H1 (cell line): ENCODE measurements at regions not wholly inside any gene's neighbourhood (a gene's known extent, or its start where the extent isn't known, plus 50 kb on each side); places are given as distances from the start of the nearest gene placed in this dataset.

Experiments used
- CTCF ChIA-PET: fragments of 300-600 bp; sonication (Branson Sonifier 250); formaldehyde crosslinking; loops from one replicate; lab custom pipeline; 2021; ENCODE audit not compliant: partially characterized antibody; lab: Charles Lee
- POLR2A ChIA-PET: fragments of 300-600 bp; sonication (Branson Sonifier 250); formaldehyde crosslinking; loops from one replicate; lab custom pipeline; 2021; ENCODE audit warnings: inconsistent platforms; ENCODE audit not compliant: partially characterized antibody; lab: Charles Lee
- DNase-seq, 2 experiments: peaks; one replicate each; pipeline versions ENCODE4 v3.0.0 to v3.0.0-alpha.2; 2010 to 2022; ENCODE audit warnings: low spot score in 2 of 2, low read depth in 1 of 2, mixed read lengths in 1 of 2
- FAIRE-seq: peaks from 2 replicates; lab custom pipeline; 2011; peaks lifted over from hg19 to GRCh38; lab: Jason Lieb, UNC
- H2AFZ ChIP-seq: 2 replicates; pipeline ENCODE4 v1.8.1; 2012; ENCODE audit warnings: low read length, inconsistent platforms
- H2AK5ac ChIP-seq: 2 replicates; pipeline ENCODE4 v1.6.1; 2013; ENCODE audit warnings: low read depth, low read length
- H2BK120ac ChIP-seq: replicated peaks from 2 replicates; pipeline ENCODE3; 2013; ENCODE audit warnings: low read depth, low read length, inconsistent platforms
- H2BK12ac ChIP-seq: 2 replicates; pipeline ENCODE4 v1.6.1; 2013; ENCODE audit warnings: low read depth, low read length
- H2BK15ac ChIP-seq: 2 replicates; pipeline ENCODE4 v1.6.1; 2013; ENCODE audit warnings: low read length
- H2BK20ac ChIP-seq: 2 replicates; pipeline ENCODE4 v1.6.1; 2013; ENCODE audit warnings: low read length
- H2BK5ac ChIP-seq: 2 replicates; pipeline ENCODE4 v1.6.1; 2013; ENCODE audit warnings: low read depth, low read length
- H3K14ac ChIP-seq: 2 replicates; pipeline ENCODE4 v1.6.1; 2013; ENCODE audit warnings: inconsistent platforms; ENCODE audit not compliant: insufficient read length
- H3K18ac ChIP-seq: 2 replicates; pipeline ENCODE4 v1.6.1; 2013; ENCODE audit warnings: low read length; ENCODE audit errors: extremely low read depth
- H3K23ac ChIP-seq: 2 replicates; pipeline ENCODE4 v1.6.1; 2013; ENCODE audit warnings: inconsistent platforms; ENCODE audit not compliant: insufficient read length
- H3K23me2 ChIP-seq: 2 replicates; pipeline ENCODE4 v1.6.1; 2013; ENCODE audit warnings: low read depth, low read length
- H3K27ac ChIP-seq: 2 replicates; pipeline ENCODE4 v1.6.1; 2011; ENCODE audit warnings: low read depth, low read length, inconsistent platforms
- H3K27me3 ChIP-seq, 4 experiments: replicated peaks in 1 of 4; 1 replicate in 1 of 4; 2 replicates in 3 of 4; pipeline versions ENCODE4 v1.6.1 to v1.8.1; 2011 to 2013; ENCODE audit warnings: low read length in 3 of 4, mild to moderate bottlenecking in 3 of 4, inconsistent platforms in 2 of 4, mixed read lengths in 2 of 4, moderate library complexity in 1 of 4; ENCODE audit not compliant: control insufficient read depth in 3 of 4, insufficient read depth in 3 of 4; ENCODE audit errors: extremely low read depth in 1 of 4
- H3K36me3 ChIP-seq, 4 experiments: 2 replicates each; pipeline versions ENCODE4 v1.6.1 to v1.8.1; 2011 to 2013; ENCODE audit warnings: mild to moderate bottlenecking in 4 of 4, low read length in 3 of 4, moderate library complexity in 2 of 4, control low read depth in 1 of 4, inconsistent platforms in 1 of 4; ENCODE audit not compliant: insufficient read depth in 4 of 4, control insufficient read depth in 2 of 4
- H3K4ac ChIP-seq: replicated peaks from 2 replicates; pipeline ENCODE3; 2013; ENCODE audit warnings: low read length, low read depth, mixed read lengths, inconsistent platforms; ENCODE audit not compliant: insufficient read length
- H3K4me1 ChIP-seq, 4 experiments: replicated peaks in 1 of 4; 1 replicate in 1 of 4; 2 replicates in 3 of 4; pipeline versions ENCODE4 v1.6.1 to v1.8.1; 2011 to 2013; ENCODE audit warnings: low read length in 3 of 4, inconsistent platforms in 2 of 4, mixed read lengths in 1 of 4; ENCODE audit not compliant: insufficient read depth in 4 of 4, control insufficient read depth in 3 of 4
- H3K4me2 ChIP-seq, 2 experiments: 2 replicates each; pipeline versions ENCODE4 v1.6.1 to v1.8.1; 2011 to 2013; ENCODE audit warnings: low read depth in 2 of 2, low read length in 2 of 2, control low read depth in 1 of 2, inconsistent platforms in 1 of 2, mild to moderate bottlenecking in 1 of 2; ENCODE audit not compliant: insufficient read depth in 1 of 2
- H3K4me3 ChIP-seq, 4 experiments: fragments of 200-600, 300-600 bp in 1 of 4; sonication (generic), shearing (Covaris generic), sonication (Bioruptor Twin) in 1 of 4; 2 replicates each; pipeline versions ENCODE4 v1.5.1 to v1.8.1; 2011 to 2016; ENCODE audit warnings: low read length in 4 of 4, low read depth in 3 of 4, control low read depth in 2 of 4, inconsistent platforms in 2 of 4, mild to moderate bottlenecking in 2 of 4, mixed read lengths in 1 of 4, moderate library complexity in 1 of 4; ENCODE audit not compliant: insufficient read depth in 2 of 4; ENCODE audit errors: extremely low read depth in 1 of 4
- H3K56ac ChIP-seq: replicated peaks from 2 replicates; pipeline ENCODE3; 2013; ENCODE audit warnings: low read depth, mild to moderate bottlenecking, mixed read lengths, low read length, inconsistent platforms; ENCODE audit not compliant: insufficient read length
- H3K79me1 ChIP-seq: 2 replicates; pipeline ENCODE4 v1.6.1; 2013; ENCODE audit warnings: low read depth, low read length, control low read depth
- H3K79me2 ChIP-seq, 2 experiments: 2 replicates each; pipeline versions ENCODE4 v1.6.1 to v1.8.1; 2012 to 2013; ENCODE audit warnings: low read length in 2 of 2, mild to moderate bottlenecking in 2 of 2, inconsistent platforms in 1 of 2; ENCODE audit not compliant: insufficient read depth in 2 of 2, control insufficient read depth in 1 of 2
- H3K9ac ChIP-seq, 4 experiments: replicated peaks in 1 of 4; 1 replicate in 1 of 4; 2 replicates in 3 of 4; pipeline versions ENCODE4 v1.6.1 to v1.8.1; 2011 to 2013; ENCODE audit warnings: low read depth in 3 of 4, low read length in 3 of 4, control low read depth in 2 of 4, mild to moderate bottlenecking in 2 of 4, moderate library complexity in 2 of 4, inconsistent platforms in 1 of 4; ENCODE audit errors: extremely low read depth in 1 of 4
- H3K9me3 ChIP-seq, 2 experiments: 2 replicates each; pipeline versions ENCODE4 v1.6.1 to v1.8.1; 2012 to 2013; ENCODE audit warnings: mild to moderate bottlenecking in 2 of 2, moderate library complexity in 2 of 2, control low read depth in 1 of 2, inconsistent platforms in 1 of 2, low read depth in 1 of 2, low read length in 1 of 2, mixed read lengths in 1 of 2; ENCODE audit not compliant: insufficient read depth in 2 of 2
- H4K20me1 ChIP-seq, 2 experiments: replicated peaks in 1 of 2; 2 replicates each; pipeline versions ENCODE3 to v1.8.1; 2011 to 2013; ENCODE audit warnings: inconsistent platforms in 2 of 2, low read length in 2 of 2, mild to moderate bottlenecking in 1 of 2; ENCODE audit not compliant: insufficient read depth in 2 of 2, control insufficient read depth in 1 of 2
- H4K5ac ChIP-seq: 2 replicates; pipeline ENCODE4 v1.6.1; 2013; ENCODE audit warnings: low read length, low read depth, mixed read lengths, inconsistent platforms; ENCODE audit not compliant: insufficient read length
- H4K8ac ChIP-seq: 2 replicates; pipeline ENCODE4 v1.8.0; 2013; ENCODE audit warnings: mild to moderate bottlenecking, moderate library complexity, low read length, inconsistent platforms; ENCODE audit not compliant: insufficient read depth; ENCODE audit errors: extremely low read depth
- H4K91ac ChIP-seq: replicated peaks from 2 replicates; pipeline ENCODE3; 2013; ENCODE audit warnings: low read length, mixed read lengths, inconsistent platforms; ENCODE audit not compliant: insufficient read length
- ASH2L ChIP-seq: fragments of 200-600, 300-600 bp; sonication (generic); IDR thresholded peaks from one replicate; pipeline ENCODE4 v1.7.1; 2017; ENCODE audit warnings: low read length
- BACH1 ChIP-seq: IDR thresholded peaks from 2 replicates; pipeline ENCODE4 v1.6.1; 2012; ENCODE audit warnings: low read length, improper control_type of control experiment
- CBX5 ChIP-seq: fragments of 300-800, 300-1000 bp; sonication (generic); IDR thresholded peaks from 2 replicates; pipeline ENCODE4 v1.7.1; 2016; ENCODE audit warnings: antibody characterized with exemption, low read length, low read depth
- EGR1 ChIP-seq: IDR thresholded peaks from 2 replicates; pipeline ENCODE4 v1.6.1; 2011; ENCODE audit warnings: low read depth, low read length, borderline replicate concordance
- NANOG ChIP-seq: IDR thresholded peaks from 2 replicates; pipeline ENCODE4 v1.6.1; 2011; ENCODE audit warnings: low read length, low read depth, mild to moderate bottlenecking, inconsistent platforms; ENCODE audit not compliant: insufficient read depth, poor library complexity, severe bottlenecking
- TCF12 ChIP-seq: IDR thresholded peaks from 2 replicates; pipeline ENCODE4 v1.6.1; 2011; ENCODE audit warnings: low read depth, mild to moderate bottlenecking, low read length
- WGBS, 2 experiments: shearing (Covaris generic) in 1 of 2; methylation state at CpG; one replicate each; pipeline versions ENCODE4 v1.1.6 to v1.1.7; 2013 to 2015; ENCODE audit warnings: low lambda C conversion rate in 2 of 2, mixed read lengths in 2 of 2, inconsistent platforms in 1 of 2, low coverage in 1 of 2, missing lambda C conversion rate in 1 of 2; ENCODE audit not compliant: insufficient replicate concordance in 2 of 2, insufficient coverage in 1 of 2, insufficient read length in 1 of 2; ENCODE audit errors: extremely low coverage in 1 of 2, missing lambda C conversion rate in 1 of 2; 5-methylcytosine and 5-hydroxymethylcytosine counted together

- ChIA-PET POLR2A (no interaction called here), CTCF (interaction anchor here (0.9 to 2.5 kb wide), 5 partner anchors 10 to 492 kb away, joined by 3 to 13 read pairs (median 4); no protein-coding TSS in a partner anchor)
- no peak overlapping the region for H4K8ac ChIP-seq
- no peaks in the 10 kb centered on the region for H4K20me1 ChIP-seq
- no peak for FAIRE-seq
- H3K27me3 ChIP-seq: no peaks in the 10 kb centered on the region
- H2BK12ac ChIP-seq: no peak overlapping the region
- no peaks in the 10 kb centered on the region for H3K36me3 ChIP-seq
- H3K4me1 ChIP-seq: no peaks in the 10 kb centered on the region
- no peak overlapping the region for H3K18ac ChIP-seq
- no peak overlapping the region for H3K9ac ChIP-seq
- no peak overlapping the region for H4K91ac ChIP-seq
- H3K23me2 ChIP-seq: no peaks in the 10 kb centered on the region
- no peak overlapping the region for H2AK5ac ChIP-seq
- no peak overlapping the region for H3K4me2 ChIP-seq
- H3K14ac ChIP-seq: no peak overlapping the region
- no peak overlapping the region for H2BK5ac ChIP-seq
- no peak overlapping the region for H2BK15ac ChIP-seq
- H4K5ac ChIP-seq: no peak overlapping the region
- H3K56ac ChIP-seq: no peak overlapping the region
- H3K23ac ChIP-seq: no peak overlapping the region
- H3K79me1 ChIP-seq: no peaks in the 10 kb centered on the region
- H2AFZ ChIP-seq: no peak overlapping the region
- DNase-seq: no peak
- no peak overlapping the region for H3K4ac ChIP-seq
- H2BK120ac ChIP-seq: no peak overlapping the region
- 95% methylated on average over 7 of the region's 9 CpGs; no CpG with 5 or more reads in 1 of the 2 experiments for WGBS, 2 experiments
- H3K4me3 ChIP-seq: no peak overlapping the region
- H3K79me2 ChIP-seq: no peaks in the 10 kb centered on the region
- H3K27ac ChIP-seq: no peak overlapping the region
- H2BK20ac ChIP-seq: no peak overlapping the region
- H3K9me3 ChIP-seq: no peaks in the 10 kb centered on the region
- TF ChIP-seq BACH1 (no peak), NANOG (no peak), ASH2L (no peak), TCF12 (no peak), EGR1 (no peak), CBX5 (no peak)
Observed at GRCh38 chr10:128734734-128735133, 608.5 kb upstream of the MKI67 start.
